ENCODE measurements at regions not wholly inside any gene's neighbourhood (a gene's known extent, or its start where the extent isn't known, plus 50 kb on each side); places are given as distances from the start of the nearest gene placed in this dataset.

- TF ChIP-seq EZH2 (IDR thresholded peaks at IDR 0.05; ENCODE audit: low read depth) (no peak), CTCF (conservative IDR thresholded peaks at IDR 0.05) (no peak)
- DNase-seq: no peak
- no peaks in the 10 kb centered on the region for H4K20me1 ChIP-seq (ENCODE audit: insufficient read depth)
- no peaks in the 10 kb centered on the region for H3K4me1 ChIP-seq (replicated peaks; ENCODE audit: insufficient read depth)
- no peaks in the 10 kb centered on the region for H3F3A ChIP-seq (ENCODE audit: insufficient read depth, low read depth)
- H3K79me2 ChIP-seq (ENCODE audit: low read depth): no peaks in the 10 kb centered on the region
- BruUV-seq (replicated peaks): no TSS peak
- no peaks in the 10 kb centered on the region for H3K9me2 ChIP-seq (ENCODE audit: insufficient read depth)
- intact Hi-C loops (cut with micrococcal nuclease; ENCODE audit: unreplicated experiment): loop anchor here (10.0 kb wide), 1 partner anchor 475 kb away; no protein-coding TSS in a partner anchor
- H3K9me3 ChIP-seq (ENCODE audit: insufficient read depth, low read depth): no peaks in the 10 kb centered on the region
- H3K4me3 ChIP-seq: no peak overlapping the region
- H3K27me3 ChIP-seq (ENCODE audit: insufficient read depth, low read depth): no peaks in the 10 kb centered on the region
- ChIA-PET CTCF (no interaction called here), POLR2A (ENCODE audit: unreplicated experiment) (no interaction called here)
- no peak overlapping the region for H3K27ac ChIP-seq
- no peak overlapping the region for H2AFZ ChIP-seq
- H3K4me2 ChIP-seq: no peak overlapping the region
- H3K36me3 ChIP-seq (ENCODE audit: low read depth): no peaks in the 10 kb centered on the region
Observed at GRCh38 chr10:86579883-86580520, 58.4 kb upstream of the WAPL start.

- no peaks in the 10 kb centered on the region for H3K9me3 ChIP-seq (ENCODE audit: insufficient read depth, low read depth)
- H3K36me3 ChIP-seq (ENCODE audit: low read depth): no peaks in the 10 kb centered on the region
- DNase-seq: no peak
- POLR2A ChIA-PET (ENCODE audit: unreplicated experiment): no interaction called here
- BruUV-seq (replicated peaks): no TSS peak
- no peaks in the 10 kb centered on the region for H3K4me1 ChIP-seq (replicated peaks; ENCODE audit: insufficient read depth)
- H3K4me3 ChIP-seq: no peak overlapping the region
- no peaks in the 10 kb centered on the region for H3K79me2 ChIP-seq (ENCODE audit: low read depth)
- no peak overlapping the region for H3K27ac ChIP-seq
- H3K9me2 ChIP-seq (ENCODE audit: insufficient read depth): no peaks in the 10 kb centered on the region
- no peaks in the 10 kb centered on the region for H3K27me3 ChIP-seq (ENCODE audit: insufficient read depth, low read depth)
- H3F3A ChIP-seq (ENCODE audit: insufficient read depth, low read depth): no peaks in the 10 kb centered on the region
- H4K20me1 ChIP-seq (ENCODE audit: insufficient read depth): no peaks in the 10 kb centered on the region
- intact Hi-C loops (cut with micrococcal nuclease; ENCODE audit: unreplicated experiment): loop anchor here (10.0 kb wide), 1 partner anchor 476 kb away; no protein-coding TSS in a partner anchor
- CTCF ChIA-PET: no interaction called here
- no peak overlapping the region for H3K4me2 ChIP-seq
- no peak for TF ChIP-seq CTCF (conservative IDR thresholded peaks at IDR 0.05)
- TF ChIP-seq EZH2 (IDR thresholded peaks at IDR 0.05; ENCODE audit: low read depth): no peak
- H2AFZ ChIP-seq: no peak overlapping the region
Observed at GRCh38 chr10:86580521-86580891, 58.9 kb upstream of the WAPL start.

GRCh38 chr10:86583983-86584382, 62.4 kb upstream of the WAPL start:
- CTCF ChIA-PET: no interaction called here

More at GRCh38 chr10:86583983-86584382, 62.4 kb upstream of the WAPL start:
- intact Hi-C loops (cut with micrococcal nuclease; ENCODE audit: unreplicated experiment): loop anchor here (2.0 to 10.0 kb wide), 2 partner anchors 63 to 479 kb away; partner anchors contain the start of gene WAPL
- no TSS peak for BruUV-seq (replicated peaks)
- no peaks in the 10 kb centered on the region for H3K9me3 ChIP-seq (ENCODE audit: insufficient read depth, low read depth)
- no peaks in the 10 kb centered on the region for H3K27me3 ChIP-seq (ENCODE audit: insufficient read depth, low read depth)
- H3K36me3 ChIP-seq (ENCODE audit: low read depth): no peaks in the 10 kb centered on the region
- H2AFZ ChIP-seq: no peak overlapping the region
- no peak overlapping the region for H3K4me2 ChIP-seq
- no peaks in the 10 kb centered on the region for H3K79me2 ChIP-seq (ENCODE audit: low read depth)
- no peak overlapping the region for H3K27ac ChIP-seq
- POLR2A ChIA-PET (ENCODE audit: unreplicated experiment): no interaction called here
- no peaks in the 10 kb centered on the region for H3K4me1 ChIP-seq (replicated peaks; ENCODE audit: insufficient read depth)
- H4K20me1 ChIP-seq (ENCODE audit: insufficient read depth): no peaks in the 10 kb centered on the region
- no peaks in the 10 kb centered on the region for H3K9me2 ChIP-seq (ENCODE audit: insufficient read depth)
- no peak overlapping the region for H3K4me3 ChIP-seq
- H3F3A ChIP-seq (ENCODE audit: insufficient read depth, low read depth): no peaks in the 10 kb centered on the region
- TF ChIP-seq EZH2 (IDR thresholded peaks at IDR 0.05; ENCODE audit: low read depth) (no peak), CTCF (conservative IDR thresholded peaks at IDR 0.05) (no peak)
- DNase-seq: no peak
